ENCODE measurements at regions not wholly inside any gene's neighbourhood (a gene's known extent, or its start where the extent isn't known, plus 50 kb on each side); places are given as distances from the start of the nearest gene placed in this dataset.
"Not testable (repeated sequence)": the region's sequence is repeated elsewhere in the genome, so short reads cannot be mapped to it uniquely, and the experiment has no call there.

- no peaks in the 10 kb centered on the region for H3K4me1 Mint-ChIP-seq
- no peaks in the 10 kb centered on the region for H3K27me3 Mint-ChIP-seq
- no peaks in the 10 kb centered on the region for H3K36me3 Mint-ChIP-seq (ENCODE audit: low read depth)
- ChIA-PET POLR2A (no interaction called here), CTCF (no interaction called here)
- no peak overlapping the region for H3K27ac Mint-ChIP-seq
- DNase-seq, result no peak
- no peak overlapping the region for H3K4me3 Mint-ChIP-seq
- H3K9me3 Mint-ChIP-seq, result peaks cover 2% of the 10 kb centered on the region
Observed at GRCh38 chr5:84885485-84886258, 501.0 kb upstream of the EDIL3 start.

GRCh38 chr5:84881737-84882136 is 497.1 kb upstream of the EDIL3 start:
- CTCF ChIA-PET, result no interaction called here
- POLR2A ChIA-PET, result no interaction called here
- DNase-seq, result no peak
- Mint-ChIP-seq H3K4me3 (no peak overlapping the region), H3K27ac (no peak overlapping the region), H3K9me3 (peaks cover 4% of the 10 kb centered on the region), H3K4me1 (no peaks in the 10 kb centered on the region), H3K27me3 (no peaks in the 10 kb centered on the region), H3K36me3 (ENCODE audit: low read depth) (no peaks in the 10 kb centered on the region)

- POLR2A ChIA-PET, result no interaction called here
- H3K27ac Mint-ChIP-seq, result no peak overlapping the region
- no peaks in the 10 kb centered on the region for H3K36me3 Mint-ChIP-seq (ENCODE audit: low read depth)
- H3K9me3 Mint-ChIP-seq, result peaks cover 4% of the 10 kb centered on the region
- H3K27me3 Mint-ChIP-seq, result no peaks in the 10 kb centered on the region
- CTCF ChIA-PET, result no interaction called here
- H3K4me3 Mint-ChIP-seq, result no peak overlapping the region
- no peak for DNase-seq
- no peaks in the 10 kb centered on the region for H3K4me1 Mint-ChIP-seq
Observed at GRCh38 chr5:84874196-84874595, 489.5 kb upstream of the EDIL3 start.

GRCh38 chr5:84872768-84873167 is 488.1 kb upstream of the EDIL3 start:
- Mint-ChIP-seq H3K4me3 (no peak overlapping the region), H3K36me3 (ENCODE audit: low read depth) (no peaks in the 10 kb centered on the region), H3K27ac (no peak overlapping the region), H3K27me3 (no peaks in the 10 kb centered on the region), H3K9me3 (no peaks in the 10 kb centered on the region), H3K4me1 (no peaks in the 10 kb centered on the region)
- POLR2A ChIA-PET, result no interaction called here
- CTCF ChIA-PET, result no interaction called here
- DNase-seq, result no peak

DNA sequence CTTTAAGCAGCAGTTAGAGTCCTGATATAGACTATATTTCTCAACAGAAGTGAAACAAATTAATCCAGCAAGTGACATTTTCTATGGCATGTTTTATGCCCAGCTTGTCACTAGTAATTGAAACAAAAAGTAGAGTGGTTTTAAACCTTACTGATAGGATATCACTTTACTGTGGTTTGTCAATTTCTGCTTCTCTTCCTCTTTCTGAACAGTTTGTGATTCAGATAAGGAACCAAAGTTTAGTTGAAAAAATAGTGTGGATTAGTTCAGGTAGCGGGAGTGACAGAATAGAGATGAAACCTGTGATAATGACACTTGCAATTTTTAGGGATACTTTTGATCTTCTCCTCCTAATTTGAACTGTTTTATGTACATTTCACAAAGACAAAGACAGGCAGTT is 485.7 kb upstream of the EDIL3 start:
- Mint-ChIP-seq H3K36me3 (ENCODE audit: low read depth) (no peaks in the 10 kb centered on the region), H3K9me3 (no peaks in the 10 kb centered on the region), H3K4me3 (no peak overlapping the region), H3K4me1 (no peaks in the 10 kb centered on the region), H3K27ac (no peak overlapping the region), H3K27me3 (no peaks in the 10 kb centered on the region)
- ChIA-PET CTCF (no interaction called here), POLR2A (no interaction called here)
- DNase-seq, result no peak

DNA sequence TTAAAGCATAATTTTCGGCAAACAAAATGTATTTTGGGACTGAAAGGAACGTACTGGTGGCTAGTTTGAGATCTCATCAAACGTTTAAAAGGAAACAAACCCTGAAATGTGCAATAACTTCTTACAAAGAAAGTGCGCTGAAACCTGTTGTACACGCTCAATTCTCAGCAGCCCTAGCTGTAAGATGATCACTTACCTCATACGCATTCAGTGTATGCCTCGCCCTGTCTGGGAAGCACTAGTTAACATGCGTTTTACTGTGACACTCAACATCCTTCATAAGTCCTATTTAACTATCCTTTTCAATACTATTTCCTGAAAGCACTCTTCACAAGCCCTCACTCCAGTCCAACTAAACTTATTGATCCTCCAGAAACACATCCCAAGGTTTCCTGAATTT is 485.0 kb upstream of the EDIL3 start:
- Mint-ChIP-seq H3K36me3 (ENCODE audit: low read depth) (no peaks in the 10 kb centered on the region), H3K9me3 (peaks cover 3% of the 10 kb centered on the region), H3K4me1 (no peaks in the 10 kb centered on the region), H3K27me3 (no peaks in the 10 kb centered on the region), H3K4me3 (no peak overlapping the region), H3K27ac (no peak overlapping the region)
- POLR2A ChIA-PET, result no interaction called here
- CTCF ChIA-PET, result no interaction called here
- no peak for DNase-seq

DNA sequence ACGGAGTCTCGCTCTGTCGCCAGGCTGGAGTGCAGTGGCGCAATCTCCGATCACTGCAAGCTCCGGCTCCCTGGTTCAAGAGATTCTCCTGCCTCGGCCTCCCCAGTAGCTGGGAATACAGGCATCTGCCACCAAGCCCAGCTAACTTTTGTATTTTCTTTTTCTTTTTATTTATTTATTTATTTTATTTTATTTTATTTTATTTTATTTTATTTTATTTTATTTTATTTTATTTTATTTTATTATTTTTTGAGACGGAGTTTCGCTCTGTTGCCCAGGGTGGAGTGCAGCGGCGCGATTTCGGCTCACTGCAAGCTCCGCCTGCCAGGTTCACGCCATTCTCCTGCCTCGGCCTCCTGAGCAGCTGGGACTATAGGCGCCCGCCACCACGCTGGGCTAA is 479.3 kb upstream of the EDIL3 start:
- POLR2A ChIA-PET; DNase-seq; CTCF ChIA-PET; H3K4me1 Mint-ChIP-seq; H3K9me3 Mint-ChIP-seq; H3K36me3 Mint-ChIP-seq (ENCODE audit: low read depth); H3K27ac Mint-ChIP-seq; H3K27me3 Mint-ChIP-seq; H3K4me3 Mint-ChIP-seq: not testable (repeated sequence)

DNA sequence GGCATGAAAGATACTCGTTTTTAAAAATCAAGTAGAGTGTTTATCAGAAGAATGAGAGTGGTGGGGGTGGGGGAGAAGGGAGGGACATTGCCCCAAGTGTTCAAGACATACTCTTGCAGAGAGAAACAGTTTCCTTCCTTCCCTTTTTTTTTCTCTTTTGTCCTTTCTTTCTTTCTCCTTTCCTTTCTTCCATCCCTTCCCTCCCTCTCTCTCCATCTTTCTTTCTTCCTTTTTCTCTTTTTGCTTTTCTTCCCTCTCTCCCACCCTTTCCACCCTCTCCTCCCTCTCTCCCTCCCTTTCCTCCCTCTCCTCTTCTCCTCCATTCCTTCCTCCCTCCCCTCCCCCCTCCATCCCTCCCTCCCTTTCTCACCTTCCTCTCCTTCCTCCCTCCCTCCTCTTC is 478.3 kb upstream of the EDIL3 start:
- no peaks in the 10 kb centered on the region for H3K27me3 Mint-ChIP-seq
- H3K4me3 Mint-ChIP-seq, result no peak overlapping the region
- no peak overlapping the region for H3K27ac Mint-ChIP-seq
- H3K36me3 Mint-ChIP-seq (ENCODE audit: low read depth), result no peaks in the 10 kb centered on the region
- no peaks in the 10 kb centered on the region for H3K4me1 Mint-ChIP-seq
- POLR2A ChIA-PET, result no interaction called here
- H3K9me3 Mint-ChIP-seq, result peaks cover 10% of the 10 kb centered on the region
- CTCF ChIA-PET, result no interaction called here
- no peak for DNase-seq

GRCh38 chr5:84862132-84862531 is 477.5 kb upstream of the EDIL3 start:
- Mint-ChIP-seq H3K4me3 (no peak overlapping the region), H3K27me3 (no peaks in the 10 kb centered on the region), H3K4me1 (no peaks in the 10 kb centered on the region), H3K27ac (no peak overlapping the region), H3K9me3 (peaks cover 10% of the 10 kb centered on the region), H3K36me3 (ENCODE audit: low read depth) (no peaks in the 10 kb centered on the region)
- DNase-seq, result no peak
- CTCF ChIA-PET, result no interaction called here
- POLR2A ChIA-PET, result no interaction called here

DNA sequence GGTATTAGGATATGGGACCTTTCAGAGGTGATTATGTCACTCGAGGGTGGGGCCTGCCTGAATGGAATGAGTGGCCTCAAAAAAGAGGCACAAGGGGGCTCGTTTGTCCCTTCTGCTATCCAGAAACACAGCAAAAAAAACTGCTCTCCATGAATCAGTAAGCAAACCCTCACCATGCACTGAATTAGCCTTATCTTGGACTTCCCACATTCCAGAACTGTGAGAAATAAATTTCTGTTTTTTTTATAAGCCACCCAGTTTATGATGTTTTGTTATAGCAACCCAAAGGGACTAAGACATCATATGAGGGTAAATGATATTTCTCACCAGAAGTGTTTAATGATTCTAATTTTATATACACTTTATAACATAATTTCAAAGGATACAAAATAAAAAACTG is 476.6 kb upstream of the EDIL3 start:
- H3K4me1 Mint-ChIP-seq, result no peaks in the 10 kb centered on the region
- CTCF ChIA-PET, result no interaction called here
- H3K4me3 Mint-ChIP-seq, result no peak overlapping the region
- H3K9me3 Mint-ChIP-seq, result peaks cover 10% of the 10 kb centered on the region
- no peak overlapping the region for H3K27ac Mint-ChIP-seq
- H3K36me3 Mint-ChIP-seq (ENCODE audit: low read depth), result no peaks in the 10 kb centered on the region
- H3K27me3 Mint-ChIP-seq, result no peaks in the 10 kb centered on the region
- POLR2A ChIA-PET, result no interaction called here
- no peak for DNase-seq

GRCh38 chr5:84859056-84859455 is 474.4 kb upstream of the EDIL3 start:
- ChIA-PET CTCF (no interaction called here), POLR2A (no interaction called here)
- H3K36me3 Mint-ChIP-seq (ENCODE audit: low read depth), result no peaks in the 10 kb centered on the region

DNA sequence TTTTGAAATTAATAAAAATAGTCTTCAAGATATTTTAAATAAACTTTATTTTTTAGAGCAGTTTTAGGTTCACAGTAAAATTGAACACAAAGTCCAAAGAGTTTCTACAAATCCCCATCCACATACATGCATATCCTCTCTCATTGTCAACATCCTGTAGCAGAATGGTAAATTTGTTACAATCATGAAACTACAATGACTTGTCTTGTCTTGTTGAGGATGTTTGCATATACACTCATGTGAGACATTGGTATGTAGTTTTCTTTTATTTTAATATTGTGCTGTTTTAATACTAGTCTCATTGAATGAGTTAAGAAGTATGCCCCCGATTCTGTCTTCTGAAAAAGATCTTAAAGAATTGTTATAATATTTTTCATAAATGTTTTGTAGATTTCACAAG is 447.0 kb upstream of the EDIL3 start:
- H3K9me3 Mint-ChIP-seq, result peaks cover 4% of the 10 kb centered on the region
- no peaks in the 10 kb centered on the region for H3K27me3 Mint-ChIP-seq
- no peaks in the 10 kb centered on the region for H3K4me1 Mint-ChIP-seq
- no peak overlapping the region for H3K27ac Mint-ChIP-seq
- no peak overlapping the region for H3K4me3 Mint-ChIP-seq
- ChIA-PET CTCF (no interaction called here), POLR2A (no interaction called here)
- H3K36me3 Mint-ChIP-seq (ENCODE audit: low read depth), result no peaks in the 10 kb centered on the region
- no peak for DNase-seq

More at GRCh38 chr5:84859056-84859455, 474.4 kb upstream of the EDIL3 start:
- Mint-ChIP-seq H3K27ac (no peak overlapping the region), H3K9me3 (peaks cover 4% of the 10 kb centered on the region), H3K27me3 (no peaks in the 10 kb centered on the region), H3K4me3 (no peak overlapping the region), H3K4me1 (no peaks in the 10 kb centered on the region)
- no peak for DNase-seq

GRCh38 chr5:84830265-84830664 is 445.6 kb upstream of the EDIL3 start:
- ChIA-PET POLR2A (no interaction called here), CTCF (no interaction called here)
- Mint-ChIP-seq H3K9me3 (peaks cover 4% of the 10 kb centered on the region), H3K4me1 (no peaks in the 10 kb centered on the region), H3K36me3 (ENCODE audit: low read depth) (no peaks in the 10 kb centered on the region), H3K27me3 (no peaks in the 10 kb centered on the region), H3K4me3 (no peak overlapping the region), H3K27ac (no peak overlapping the region)
- no peak for DNase-seq

DNA sequence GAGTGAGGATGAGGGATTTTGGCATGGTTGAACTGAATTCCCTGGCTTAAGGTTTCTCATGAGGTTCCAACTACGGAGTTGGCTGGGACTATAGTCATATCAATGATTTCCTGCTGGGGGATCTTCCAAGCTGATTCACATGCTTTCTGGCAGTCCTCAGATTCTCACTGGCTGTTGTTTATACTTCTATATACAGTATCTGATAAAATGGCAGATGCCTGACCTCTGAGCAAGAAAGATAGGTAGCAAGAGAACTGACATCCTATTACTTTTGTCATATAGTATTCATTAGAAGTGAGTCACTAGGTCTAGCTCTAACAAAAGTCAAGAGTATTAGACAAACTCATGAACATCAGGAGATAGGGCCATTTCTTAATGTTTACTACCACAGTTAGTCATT is 440.9 kb upstream of the EDIL3 start:
- H3K4me1 Mint-ChIP-seq, result no peaks in the 10 kb centered on the region
- H3K27me3 Mint-ChIP-seq, result no peaks in the 10 kb centered on the region

DNA sequence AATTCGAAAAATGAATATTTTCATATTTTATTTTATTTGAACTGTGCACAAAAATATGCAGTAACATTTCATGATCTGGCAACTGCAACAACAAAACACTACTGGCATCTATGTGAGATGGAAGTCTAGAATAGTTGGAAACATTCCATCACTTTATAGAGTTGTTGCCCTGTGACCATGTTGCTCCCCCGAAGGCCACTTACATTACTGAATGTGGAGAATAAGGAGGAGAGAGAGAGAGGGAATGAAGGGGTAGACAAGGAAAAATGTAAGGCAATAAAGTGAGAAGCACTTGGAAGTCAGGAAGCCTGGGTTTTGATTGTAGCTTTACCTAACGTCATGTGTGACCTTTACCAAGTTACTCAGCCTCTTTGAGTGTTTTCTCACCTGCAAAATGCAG is 437.2 kb upstream of the EDIL3 start:
- Mint-ChIP-seq H3K9me3 (no peaks in the 10 kb centered on the region), H3K27me3 (no peaks in the 10 kb centered on the region), H3K27ac (no peak overlapping the region), H3K36me3 (ENCODE audit: low read depth) (no peaks in the 10 kb centered on the region), H3K4me1 (no peaks in the 10 kb centered on the region), H3K4me3 (no peak overlapping the region)
- CTCF ChIA-PET, result no interaction called here
- DNase-seq, result no peak
- POLR2A ChIA-PET, result no interaction called here

More for the DNA sequence above, 440.9 kb upstream of the EDIL3 start:
- no peak for DNase-seq
- H3K27ac Mint-ChIP-seq, result no peak overlapping the region
- H3K36me3 Mint-ChIP-seq (ENCODE audit: low read depth), result no peaks in the 10 kb centered on the region
- peaks cover 4% of the 10 kb centered on the region for H3K9me3 Mint-ChIP-seq
- POLR2A ChIA-PET, result no interaction called here
- CTCF ChIA-PET, result no interaction called here
- no peak overlapping the region for H3K4me3 Mint-ChIP-seq
